HG02798 (cell line): ENCODE measurements at regions not wholly inside any gene's neighbourhood (a gene's known extent, or its start where the extent isn't known, plus 50 kb on each side); places are given as distances from the start of the nearest gene placed in this dataset.
"Not testable (repeated sequence)": the region's sequence is repeated elsewhere in the genome, so short reads cannot be mapped to it uniquely, and the experiment has no call there.

Experiments
- ATAC-seq: cut with Tn5 transposase; IDR thresholded peaks from one replicate; pipeline ENCODE4 v1.9.1; 2021; ENCODE audit warnings: mild to moderate bottlenecking; ENCODE audit not compliant: unreplicated experiment, poor library complexity

GRCh38 chrX:143455046-143455445, 62.2 kb downstream of the SPANXN3 start:
- ATAC-seq = no peak

- no peak for ATAC-seq
Measured at GRCh38 chrX:143437439-143437838, 79.8 kb downstream of the SPANXN3 start.

GRCh38 chrX:143435916-143436315, 81.4 kb downstream of the SPANXN3 start:
- no peak for ATAC-seq

- no peak for ATAC-seq
Measured at GRCh38 chrX:143429811-143430210, 87.5 kb downstream of the SPANXN3 start.

GRCh38 chrX:143429131-143429530, 88.1 kb downstream of the SPANXN3 start:
- ATAC-seq = no peak

- ATAC-seq = no peak
Measured at GRCh38 chrX:143401160-143401559, 116.1 kb downstream of the SPANXN3 start.

GRCh38 chrX:143378851-143379250, 138.4 kb downstream of the SPANXN3 start:
- ATAC-seq = no peak

- ATAC-seq = no peak
Measured at GRCh38 chrX:143363419-143363818, 153.9 kb downstream of the SPANXN3 start.

GRCh38 chrX:143340190-143340589, 177.1 kb downstream of the SPANXN3 start:
- ATAC-seq = no peak

GRCh38 chrX:143336261-143336660, 181.0 kb downstream of the SPANXN3 start:
- ATAC-seq = no peak

- ATAC-seq = no peak
Measured at GRCh38 chrX:143319526-143319925, 197.7 kb downstream of the SPANXN3 start.

GRCh38 chrX:143318857-143319256, 198.4 kb downstream of the SPANXN3 start:
- not testable (repeated sequence) for ATAC-seq

- no peak for ATAC-seq
Measured at GRCh38 chrX:143306991-143307937, 210.0 kb downstream of the SPANXN3 start.

- no peak for ATAC-seq
Measured at GRCh38 chrX:143304518-143304917, 212.8 kb downstream of the SPANXN3 start.

- no peak for ATAC-seq
Measured at GRCh38 chrX:143304025-143304424, 213.2 kb downstream of the SPANXN3 start.

GRCh38 chrX:143298663-143299241, 218.5 kb downstream of the SPANXN3 start:
- no peak for ATAC-seq

- ATAC-seq = no peak
Measured at GRCh38 chrX:143296521-143296920, 220.8 kb downstream of the SPANXN3 start.

- ATAC-seq = no peak
Measured at GRCh38 chrX:143287236-143287635, 230.0 kb downstream of the SPANXN3 start.

GRCh38 chrX:143270317-143270716, 244.6 kb downstream of the SPANXN4 start:
- no peak for ATAC-seq

GRCh38 chrX:143244593-143244992, 218.9 kb downstream of the SPANXN4 start:
- not testable (repeated sequence) for ATAC-seq

GRCh38 chrX:143240658-143241057, 214.9 kb downstream of the SPANXN4 start:
- no peak for ATAC-seq

- no peak for ATAC-seq
Measured at GRCh38 chrX:143231492-143231891, 205.8 kb downstream of the SPANXN4 start.
